C4-2B (cell line): ENCODE measurements at regions not wholly inside any gene's neighbourhood (a gene's known extent, or its start where the extent isn't known, plus 50 kb on each side); places are given as distances from the start of the nearest gene placed in this dataset.

ENCODE experiments used
- CTCF ChIP-seq: fragments of 450-650 bp; conservative IDR thresholded peaks from 2 replicates; pipeline ENCODE4 v1.5.1; 2017; ENCODE audit warnings: mild to moderate bottlenecking
- ZFX ChIP-seq: fragments of 450-650 bp; IDR thresholded peaks from 2 replicates; pipeline ENCODE4 v1.6.1; 2017

GRCh38 chr17:73814075-73814474 is 169.8 kb upstream of the SDK2 start:
- no peak for TF ChIP-seq CTCF
- TF ChIP-seq ZFX, result no peak
